ENCODE measurements at regions not wholly inside any gene's neighbourhood (a gene's known extent, or its start where the extent isn't known, plus 50 kb on each side); places are given as distances from the start of the nearest gene placed in this dataset.

DNA sequence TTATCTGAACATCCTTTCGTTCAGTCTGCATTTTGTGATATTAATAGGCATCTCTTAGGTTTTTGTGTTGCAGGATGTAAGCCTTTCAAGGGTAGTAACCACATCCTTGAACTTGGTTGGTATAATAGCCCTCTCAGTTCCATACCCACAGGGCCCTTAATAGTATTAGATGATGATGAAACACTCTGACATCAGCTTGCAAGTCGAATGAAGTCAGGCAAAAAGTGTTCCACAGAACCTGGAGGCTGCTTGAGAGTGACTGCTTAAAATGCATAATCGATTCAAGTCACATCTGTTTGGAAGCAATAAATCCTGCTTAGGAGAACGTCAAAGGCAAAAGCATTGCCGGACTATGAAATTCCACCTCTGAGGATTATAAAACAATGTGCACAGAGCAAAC lies 415.6 kb upstream of the KAZN start:
- TF ChIP-seq, protein P1, sequence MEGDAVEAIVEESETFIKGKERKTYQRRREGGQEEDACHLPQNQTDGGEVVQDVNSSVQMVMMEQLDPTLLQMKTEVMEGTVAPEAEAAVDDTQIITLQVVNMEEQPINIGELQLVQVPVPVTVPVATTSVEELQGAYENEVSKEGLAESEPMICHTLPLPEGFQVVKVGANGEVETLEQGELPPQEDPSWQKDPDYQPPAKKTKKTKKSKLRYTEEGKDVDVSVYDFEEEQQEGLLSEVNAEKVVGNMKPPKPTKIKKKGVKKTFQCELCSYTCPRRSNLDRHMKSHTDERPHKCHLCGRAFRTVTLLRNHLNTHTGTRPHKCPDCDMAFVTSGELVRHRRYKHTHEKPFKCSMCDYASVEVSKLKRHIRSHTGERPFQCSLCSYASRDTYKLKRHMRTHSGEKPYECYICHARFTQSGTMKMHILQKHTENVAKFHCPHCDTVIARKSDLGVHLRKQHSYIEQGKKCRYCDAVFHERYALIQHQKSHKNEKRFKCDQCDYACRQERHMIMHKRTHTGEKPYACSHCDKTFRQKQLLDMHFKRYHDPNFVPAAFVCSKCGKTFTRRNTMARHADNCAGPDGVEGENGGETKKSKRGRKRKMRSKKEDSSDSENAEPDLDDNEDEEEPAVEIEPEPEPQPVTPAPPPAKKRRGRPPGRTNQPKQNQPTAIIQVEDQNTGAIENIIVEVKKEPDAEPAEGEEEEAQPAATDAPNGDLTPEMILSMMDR (IDR thresholded peaks at IDR 0.05; ENCODE audit: low read depth, low read length, missing control alignments) = no peak
- H3K4me3 ChIP-seq (replicated peaks; ENCODE audit: low read depth, low read length) = no peak overlapping the region
- DNase-seq (ENCODE audit: extremely low read depth, low read depth) = no peak

DNA sequence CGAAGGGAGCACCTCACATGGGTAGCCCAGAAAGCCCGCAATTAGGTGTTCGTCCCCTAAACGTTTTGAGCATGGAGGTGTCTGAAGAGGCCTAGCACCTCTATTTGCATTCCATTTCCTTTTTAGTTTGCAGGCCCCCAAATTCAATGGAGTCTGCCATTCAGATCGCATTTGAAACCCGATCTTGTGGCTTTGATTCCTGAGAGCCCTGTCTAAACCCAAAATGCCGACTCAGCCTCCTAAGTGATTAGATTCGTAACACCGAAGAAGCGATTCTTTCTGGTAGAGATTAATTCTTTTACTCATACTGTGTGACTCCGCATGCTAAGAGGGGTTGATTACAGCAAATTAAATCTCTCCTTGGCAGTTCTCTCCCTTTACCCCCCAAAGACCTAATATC lies 415.2 kb upstream of the KAZN start:
- DNase-seq (ENCODE audit: extremely low read depth, low read depth) = no peak
- TF ChIP-seq, protein P1 (IDR thresholded peaks at IDR 0.05; ENCODE audit: low read depth, low read length, missing control alignments) = no peak
- no peak overlapping the region for H3K4me3 ChIP-seq (replicated peaks; ENCODE audit: low read depth, low read length)

DNA sequence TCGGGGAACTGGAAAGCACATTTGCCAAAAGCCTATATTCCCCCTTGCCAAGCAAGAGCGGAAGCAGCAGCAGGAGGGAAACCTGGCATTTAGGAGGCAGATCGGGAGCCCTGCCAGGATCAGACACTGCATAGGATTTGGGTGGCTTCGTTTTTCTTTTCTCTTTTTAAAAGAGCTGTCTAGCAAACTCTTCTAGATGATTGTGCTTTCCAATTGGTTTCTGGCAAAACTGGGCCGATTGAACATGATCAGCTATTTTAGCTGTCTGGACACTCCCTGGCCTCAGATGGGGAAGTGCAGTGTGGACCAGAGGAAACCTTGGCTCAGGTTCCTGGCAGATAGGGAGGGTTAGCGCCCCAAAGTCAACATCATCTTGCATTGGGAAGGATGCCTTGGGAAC lies 414.0 kb upstream of the KAZN start:
- no peak for DNase-seq (ENCODE audit: extremely low read depth, low read depth)
- no peak overlapping the region for H3K4me3 ChIP-seq (replicated peaks; ENCODE audit: low read depth, low read length)
- TF ChIP-seq, protein P1 (IDR thresholded peaks at IDR 0.05; ENCODE audit: low read depth, low read length, missing control alignments) = no peak

DNA sequence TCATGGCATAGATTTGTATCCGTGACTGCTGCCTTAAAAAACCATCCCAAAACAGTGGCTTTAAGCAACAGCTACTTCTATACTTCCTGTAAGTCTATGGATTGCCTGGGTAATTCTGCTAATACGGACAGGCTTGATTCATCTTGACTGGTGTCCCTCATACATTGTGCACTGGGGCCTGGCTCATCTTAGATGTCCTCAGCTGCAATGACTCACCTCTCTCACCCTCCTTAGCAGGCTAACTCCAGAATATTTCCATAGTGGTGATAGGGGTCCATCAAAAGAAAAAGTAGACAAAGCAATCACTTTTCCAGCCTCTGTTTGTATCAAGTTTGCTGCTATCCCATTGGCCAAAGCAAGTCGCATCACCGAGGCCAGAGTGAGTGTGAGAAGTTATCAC lies 409.1 kb upstream of the KAZN start:
- no peak for DNase-seq (ENCODE audit: extremely low read depth, low read depth)
- no peak overlapping the region for H3K4me3 ChIP-seq (replicated peaks; ENCODE audit: low read depth, low read length)
- TF ChIP-seq, protein P1 (IDR thresholded peaks at IDR 0.05; ENCODE audit: low read depth, low read length, missing control alignments) = no peak

DNA sequence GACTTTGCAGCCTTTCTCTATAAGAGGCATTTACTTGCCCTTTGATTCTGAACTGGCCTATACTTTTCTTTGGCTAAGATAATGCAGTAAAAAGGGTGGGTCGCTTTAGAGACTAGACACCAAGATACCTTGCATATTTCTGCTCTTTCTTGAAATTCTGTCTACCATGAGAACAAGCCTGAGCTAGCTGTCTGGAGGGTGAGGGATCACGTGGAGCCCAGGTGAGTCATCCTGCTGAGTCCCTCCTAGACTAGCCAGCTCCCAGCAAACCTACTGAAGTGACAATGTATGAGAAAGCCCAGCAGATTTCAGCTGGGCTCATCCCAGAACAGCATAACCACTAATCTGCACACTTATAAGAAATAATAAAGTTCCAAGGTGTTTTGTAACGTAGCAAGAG lies 408.0 kb upstream of the KAZN start:
- no peak overlapping the region for H3K4me3 ChIP-seq (replicated peaks; ENCODE audit: low read depth, low read length)
- TF ChIP-seq, protein P1 (IDR thresholded peaks at IDR 0.05; ENCODE audit: low read depth, low read length, missing control alignments) = no peak
- DNase-seq (ENCODE audit: extremely low read depth, low read depth) = no peak

DNA sequence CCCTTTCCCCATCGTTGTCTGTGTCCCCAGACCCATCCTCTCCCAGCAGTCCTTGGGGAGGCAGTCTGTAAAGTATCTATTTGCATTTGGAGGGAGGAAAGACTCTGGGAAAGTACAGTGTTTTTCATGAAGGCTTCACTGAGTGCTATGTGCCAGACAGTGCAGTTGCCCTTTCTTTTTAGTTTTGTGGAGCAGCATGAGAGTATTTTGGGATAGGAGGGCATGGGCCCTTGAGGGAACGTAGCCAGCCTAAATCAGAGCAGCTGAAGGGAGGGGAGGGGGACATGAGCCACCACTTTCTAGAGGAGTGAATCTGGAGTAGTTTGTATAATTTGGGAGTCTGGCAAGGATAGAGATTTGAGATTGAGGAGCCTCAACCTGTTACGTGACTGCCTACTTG lies 404.0 kb upstream of the KAZN start:
- no peak overlapping the region for H3K4me3 ChIP-seq (replicated peaks; ENCODE audit: low read depth, low read length)
- TF ChIP-seq, protein P1 (IDR thresholded peaks at IDR 0.05; ENCODE audit: low read depth, low read length, missing control alignments) = no peak
- DNase-seq (ENCODE audit: extremely low read depth, low read depth) = no peak

DNA sequence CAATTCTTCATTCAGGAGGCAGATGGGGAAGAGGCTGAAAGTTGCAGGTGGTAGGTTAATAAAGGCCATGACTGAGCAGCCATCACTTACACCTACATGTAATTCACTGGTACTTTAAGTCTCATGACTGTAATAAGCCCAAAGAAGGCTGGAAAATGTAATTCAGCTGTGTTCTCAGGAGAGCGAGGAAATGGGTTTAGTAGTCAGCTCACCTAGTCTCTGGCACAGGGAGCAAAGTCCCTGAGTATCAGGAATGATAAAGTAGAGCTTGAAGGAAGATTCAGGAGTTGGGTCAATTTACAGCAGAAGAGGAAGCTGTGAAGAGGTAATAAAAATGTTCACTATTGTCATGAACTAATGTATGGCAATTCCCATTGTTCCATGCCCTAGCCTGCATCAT lies 393.4 kb upstream of the KAZN start:
- no peak for DNase-seq (ENCODE audit: extremely low read depth, low read depth)
- TF ChIP-seq, protein P1 (IDR thresholded peaks at IDR 0.05; ENCODE audit: low read depth, low read length, missing control alignments) = no peak
- H3K4me3 ChIP-seq (replicated peaks; ENCODE audit: low read depth, low read length) = no peak overlapping the region
